CD14-positive monocyte (primary cell): ENCODE measurements at regions not wholly inside any gene's neighbourhood (a gene's known extent, or its start where the extent isn't known, plus 50 kb on each side); places are given as distances from the start of the nearest gene placed in this dataset.

ENCODE experiments used
- DNase-seq, 3 donors: peaks; one replicate each; pipeline ENCODE4 v3.0.0-alpha.2; 2011 to 2022
- H2AFZ ChIP-seq: 2 replicates; pipeline ENCODE4 v1.6.0; 2012; ENCODE audit warnings: mild to moderate bottlenecking, low read depth, low read length, inconsistent platforms; ENCODE audit not compliant: insufficient read depth, poor library complexity, severe bottlenecking
- H3K27ac ChIP-seq, 2 donors: 1 replicate in 1 of 2; 2 replicates in 1 of 2; pipeline ENCODE4 v1.5.1; 2012 to 2013; ENCODE audit warnings: low read length in 2 of 2, control low read depth in 1 of 2, inconsistent platforms in 1 of 2, low read depth in 1 of 2, mild to moderate bottlenecking in 1 of 2
- H3K27me3 ChIP-seq, 2 donors: one replicate each; pipeline versions ENCODE4 v1.6.0 to v1.6.1; 2011 to 2013; ENCODE audit warnings: low read length in 2 of 2; ENCODE audit not compliant: control insufficient read depth in 2 of 2, insufficient read depth in 2 of 2
- H3K36me3 ChIP-seq, 2 donors: replicated peaks in 1 of 2; 1 replicate in 1 of 2; 2 replicates in 1 of 2; pipeline versions ENCODE4 v1.5.1 to v1.6.1; 2012 to 2013; ENCODE audit warnings: low read length in 2 of 2, control low read depth in 1 of 2, inconsistent platforms in 1 of 2, mild to moderate bottlenecking in 1 of 2; ENCODE audit not compliant: insufficient read depth in 2 of 2, control insufficient read depth in 1 of 2
- H3K4me1 ChIP-seq, 2 donors: 1 replicate in 1 of 2; 2 replicates in 1 of 2; pipeline versions ENCODE4 v1.5.1 to v1.6.1; 2012 to 2013; ENCODE audit warnings: low read length in 2 of 2, control low read depth in 1 of 2, inconsistent platforms in 1 of 2, mild to moderate bottlenecking in 1 of 2, moderate library complexity in 1 of 2; ENCODE audit not compliant: insufficient read depth in 2 of 2, control insufficient read depth in 1 of 2
- H3K4me2 ChIP-seq: replicated peaks from 2 replicates; pipeline ENCODE3; 2012; ENCODE audit warnings: low read length, moderate library complexity, mild to moderate bottlenecking; ENCODE audit not compliant: poor library complexity, severe bottlenecking; ENCODE audit errors: extremely low read depth
- H3K4me3 ChIP-seq, 3 experiments: fragments of 200-600 bp in 1 of 3; sonication (generic) in 1 of 3; replicated peaks in 1 of 3; 1 replicate in 2 of 3; 2 replicates in 1 of 3; pipeline ENCODE4 v1.5.1; 2011 to 2013; ENCODE audit warnings: low read length in 3 of 3, mild to moderate bottlenecking in 3 of 3, control low read depth in 2 of 3, low read depth in 2 of 3, inconsistent platforms in 1 of 3, moderate library complexity in 1 of 3
- H3K79me2 ChIP-seq: 2 replicates; pipeline ENCODE4 v1.6.0; 2012; ENCODE audit warnings: mild to moderate bottlenecking, control low read depth, inconsistent platforms, low read length, moderate library complexity; ENCODE audit not compliant: insufficient read depth
- H3K9ac ChIP-seq: 2 replicates; pipeline ENCODE4 v1.6.0; 2017; ENCODE audit warnings: low read length, mild to moderate bottlenecking; ENCODE audit not compliant: insufficient read depth, poor library complexity, severe bottlenecking
- H3K9me3 ChIP-seq, 2 donors: replicated peaks in 1 of 2; 1 replicate in 1 of 2; 2 replicates in 1 of 2; pipeline versions ENCODE4 v1.5.1 to v1.6.1; 2012 to 2013; ENCODE audit warnings: low read length in 2 of 2, control low read depth in 1 of 2; ENCODE audit not compliant: control insufficient read depth in 1 of 2, insufficient read depth in 1 of 2
- H4K20me1 ChIP-seq: 2 replicates; pipeline ENCODE4 v1.6.0; 2012; ENCODE audit warnings: mild to moderate bottlenecking, low read length, control low read depth, moderate library complexity; ENCODE audit not compliant: insufficient read depth
- H3K27ac Mint-ChIP-seq, 7 donors: one replicate each; pipeline ENCODE4 v1.8.0; 2020; ENCODE audit warnings: mild to moderate bottlenecking in 7 of 7, mixed read lengths in 7 of 7, moderate library complexity in 6 of 7, inconsistent platforms in 2 of 7
- H3K27me3 Mint-ChIP-seq, 3 donors: one replicate each; pipeline ENCODE4 v1.8.0; 2021 to 2022; ENCODE audit warnings: low read depth in 3 of 3, mild to moderate bottlenecking in 3 of 3, mixed read lengths in 3 of 3, moderate library complexity in 3 of 3, inconsistent platforms in 1 of 3
- H3K36me3 Mint-ChIP-seq, 2 donors: one replicate each; pipeline ENCODE4 v1.8.0; 2020; ENCODE audit warnings: mixed read lengths in 2 of 2, inconsistent platforms in 1 of 2, mild to moderate bottlenecking in 1 of 2
- H3K4me1 Mint-ChIP-seq: one replicate; pipeline ENCODE4 v1.8.0; 2020; ENCODE audit warnings: mild to moderate bottlenecking, mixed read lengths
- H3K4me3 Mint-ChIP-seq, 2 donors: one replicate each; pipeline ENCODE4 v1.8.0; 2020; ENCODE audit warnings: mild to moderate bottlenecking in 2 of 2, mixed read lengths in 2 of 2, moderate library complexity in 1 of 2
- H3K9me3 Mint-ChIP-seq, 7 donors: one replicate each; pipeline ENCODE4 v1.8.0; 2020 to 2022; ENCODE audit warnings: mixed read lengths in 7 of 7, mild to moderate bottlenecking in 6 of 7, moderate library complexity in 6 of 7, inconsistent platforms in 2 of 7
- CTCF ChIP-seq: fragments of 200-600 bp; IDR thresholded peaks from one replicate; pipeline ENCODE4 v1.8.0; 2022; ENCODE audit warnings: antibody characterized with exemption, mild to moderate bottlenecking
- WGBS: methylation state at CpG from one replicate; pipeline ENCODE4 v1.1.5; 2013; ENCODE audit warnings: missing lambda C conversion rate; ENCODE audit not compliant: insufficient coverage; 5-methylcytosine and 5-hydroxymethylcytosine counted together
- intact Hi-C, 2 donors: fragments of 100-400 bp; cut with micrococcal nuclease; formaldehyde crosslinking; loops; one replicate each; pipeline versions ENCODE4 v1.15.0 to v1.15.1; 2023

DNA sequence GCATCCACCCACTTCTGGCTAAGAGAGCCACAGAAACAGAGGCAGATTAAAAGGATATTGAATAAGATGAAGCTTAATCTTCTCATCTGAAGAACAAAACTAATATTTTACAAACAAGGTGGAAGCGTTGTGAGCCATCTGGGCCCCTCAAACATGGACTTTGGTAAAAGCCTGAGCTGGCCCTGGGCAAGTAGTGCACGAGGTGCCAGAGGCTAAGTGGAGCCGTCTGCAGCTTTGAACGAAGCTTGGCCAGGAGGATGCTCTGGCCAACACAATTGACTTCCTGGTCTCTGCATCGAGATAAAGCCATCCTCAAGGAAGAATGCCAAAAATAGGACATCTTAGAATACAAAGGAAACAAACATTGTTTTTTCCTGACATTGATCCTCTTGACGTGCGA is 53.2 kb upstream of the PLEKHG1 start:
- Mint-ChIP-seq H3K36me3 (no peaks in the 10 kb centered on the region), H3K27me3 (peaks cover 2 to 17% (median 13%) of the 10 kb centered on the region in 3 donors), H3K4me1 (no peaks in the 10 kb centered on the region), H3K9me3 (peaks cover 0 to 2% (median 0%) of the 10 kb centered on the region in 7 donors), H3K4me3 (no peak overlapping the region), H3K27ac (no peak overlapping the region)
- Histone ChIP-seq H3K27ac (no peak overlapping the region), H3K9me3 (no peaks in the 10 kb centered on the region), H3K36me3 (no peaks in the 10 kb centered on the region), H3K4me2 (no peak overlapping the region), H3K9ac (no peak overlapping the region), H4K20me1 (no peaks in the 10 kb centered on the region), H3K79me2 (no peaks in the 10 kb centered on the region), H3K4me1 (no peaks in the 10 kb centered on the region), H3K27me3 (peaks cover 3 to 7% of the 10 kb centered on the region in 2 donors), H3K4me3 (no peak overlapping the region), H2AFZ (no peak overlapping the region)
- 47% methylated on average over 5 of the region's 7 CpGs for WGBS
- no peak for TF ChIP-seq CTCF
- DNase-seq = no peak
- intact Hi-C loops = no loop called here

GRCh38 chr6:150547502-150548222 is 52.0 kb upstream of the PLEKHG1 start:
- Histone ChIP-seq H3K79me2 (no peaks in the 10 kb centered on the region), H2AFZ (no peak overlapping the region), H3K4me1 (no peaks in the 10 kb centered on the region), H3K27ac (no peak overlapping the region), H3K9ac (no peak overlapping the region), H3K36me3 (no peaks in the 10 kb centered on the region), H3K9me3 (no peaks in the 10 kb centered on the region), H4K20me1 (no peaks in the 10 kb centered on the region), H3K4me2 (no peak overlapping the region), H3K4me3 (no peak overlapping the region), H3K27me3 (peaks cover 3 to 7% of the 10 kb centered on the region in 2 donors)
- intact Hi-C loops = no loop called here
- Mint-ChIP-seq H3K27ac (no peak overlapping the region), H3K4me3 (no peak overlapping the region), H3K4me1 (no peaks in the 10 kb centered on the region), H3K9me3 (peaks cover 0 to 3% (median 0%) of the 10 kb centered on the region in 7 donors), H3K27me3 (peaks cover 2 to 17% (median 13%) of the 10 kb centered on the region in 3 donors), H3K36me3 (no peaks in the 10 kb centered on the region)
- DNase-seq = no peak
- TF ChIP-seq CTCF = no peak
- 88% methylated on average over 7 of the region's 11 CpGs for WGBS
